WTC11 (cell line): ENCODE measurements at regions not wholly inside any gene's neighbourhood (a gene's known extent, or its start where the extent isn't known, plus 50 kb on each side); places are given as distances from the start of the nearest gene placed in this dataset.

Experiments
- ATF2 ChIP-seq: sonication (generic); formaldehyde crosslinking; IDR thresholded peaks from 2 replicates; pipeline ENCODE4 v1.8.1; 2022; ENCODE audit warnings: low read depth, missing genetic modification reagents, borderline replicate concordance
- ATF3 ChIP-seq: sonication (generic); formaldehyde crosslinking; conservative IDR thresholded peaks from 2 replicates; pipeline ENCODE4 v1.8.1; 2022; ENCODE audit warnings: mild to moderate bottlenecking, missing genetic modification reagents
- CTCF ChIP-seq: fragments of 200-600 bp; IDR thresholded peaks from 2 replicates; pipeline ENCODE4 v1.8.0; 2022; ENCODE audit warnings: antibody characterized with exemption
- FOXJ3 ChIP-seq: sonication (generic); formaldehyde crosslinking; IDR thresholded peaks from 2 replicates; pipeline ENCODE4 v1.9.0; 2021; ENCODE audit warnings: missing genetic modification reagents, mild to moderate bottlenecking, borderline replicate concordance
- FOXK1 ChIP-seq: sonication (generic); formaldehyde crosslinking; IDR thresholded peaks from 2 replicates; pipeline ENCODE4 v1.8.0; 2022; ENCODE audit warnings: mild to moderate bottlenecking, moderate library complexity, missing genetic modification reagents
- FOXP4 ChIP-seq: sonication (generic); formaldehyde crosslinking; IDR thresholded peaks from 2 replicates; pipeline ENCODE4 v1.8.0; 2022; ENCODE audit warnings: mild to moderate bottlenecking, missing genetic modification reagents
- IRF1 ChIP-seq: sonication (generic); formaldehyde crosslinking; IDR thresholded peaks from 2 replicates; pipeline ENCODE4 v1.8.0; 2023; ENCODE audit warnings: missing genetic modification reagents
- USF1 ChIP-seq: sonication (generic); formaldehyde crosslinking; IDR thresholded peaks from 2 replicates; pipeline ENCODE4 v1.8.0; 2022; ENCODE audit warnings: mild to moderate bottlenecking, missing genetic modification reagents

GRCh38 chr6:21987501-21987957, 309.3 kb downstream of the PRL start:
- no peak for TF ChIP-seq FOXJ3
- no peak for TF ChIP-seq CTCF
- TF ChIP-seq IRF1, result no peak
- TF ChIP-seq FOXK1 (CRISPR knock-in tag), result no peak
- no peak for TF ChIP-seq ATF2 (CRISPR knock-in tag)
- no peak for TF ChIP-seq ATF3
- no peak for TF ChIP-seq FOXP4 (CRISPR knock-in tag)
- TF ChIP-seq USF1 (CRISPR knock-in tag), result no peak; the same call in 1 of the 2 replicates
